ENCODE measurements at regions not wholly inside any gene's neighbourhood (a gene's known extent, or its start where the extent isn't known, plus 50 kb on each side); places are given as distances from the start of the nearest gene placed in this dataset.
A peak's percentile ranks its signal among the peaks of the same experiment; 100 is the strongest.
"Not testable (repeated sequence)": the region's sequence is repeated elsewhere in the genome, so short reads cannot be mapped to it uniquely, and the experiment has no call there.

- not testable (repeated sequence) for H3K36me3 Mint-ChIP-seq (ENCODE audit: insufficient read depth); H3K9me3 Mint-ChIP-seq; DNase-seq; ATAC-seq; H3K27me3 Mint-ChIP-seq (ENCODE audit: low read depth); H3K4me1 Mint-ChIP-seq (ENCODE audit: low read depth); H3K4me3 Mint-ChIP-seq
Measured at GRCh38 chr16:33766869-33767765, 307.7 kb downstream of the TP53TG3F start.

GRCh38 chr16:33768710-33769109, 309.3 kb downstream of the TP53TG3F start:
- H3K4me1 Mint-ChIP-seq (ENCODE audit: low read depth); ATAC-seq; H3K4me3 Mint-ChIP-seq; DNase-seq; H3K27me3 Mint-ChIP-seq (ENCODE audit: low read depth); H3K9me3 Mint-ChIP-seq; H3K36me3 Mint-ChIP-seq (ENCODE audit: insufficient read depth): not testable (repeated sequence)

GRCh38 chr16:33769180-33769846, 309.9 kb downstream of the TP53TG3F start:
- H3K27me3 Mint-ChIP-seq (ENCODE audit: low read depth); ATAC-seq; H3K36me3 Mint-ChIP-seq (ENCODE audit: insufficient read depth); H3K4me3 Mint-ChIP-seq; H3K9me3 Mint-ChIP-seq; DNase-seq; H3K4me1 Mint-ChIP-seq (ENCODE audit: low read depth): not testable (repeated sequence)

GRCh38 chr16:33770478-33770877, 311.1 kb downstream of the TP53TG3F start:
- H3K4me3 Mint-ChIP-seq; H3K36me3 Mint-ChIP-seq (ENCODE audit: insufficient read depth); H3K27me3 Mint-ChIP-seq (ENCODE audit: low read depth); DNase-seq; H3K9me3 Mint-ChIP-seq; H3K4me1 Mint-ChIP-seq (ENCODE audit: low read depth); ATAC-seq: not testable (repeated sequence)

- not testable (repeated sequence) for H3K9me3 Mint-ChIP-seq; H3K36me3 Mint-ChIP-seq (ENCODE audit: insufficient read depth); H3K27me3 Mint-ChIP-seq (ENCODE audit: low read depth); DNase-seq; ATAC-seq; H3K4me3 Mint-ChIP-seq; H3K4me1 Mint-ChIP-seq (ENCODE audit: low read depth)
Measured at GRCh38 chr16:33771211-33771610, 311.8 kb downstream of the TP53TG3F start.

- H3K4me3 Mint-ChIP-seq; H3K27me3 Mint-ChIP-seq (ENCODE audit: low read depth); H3K9me3 Mint-ChIP-seq; DNase-seq; H3K36me3 Mint-ChIP-seq (ENCODE audit: insufficient read depth); ATAC-seq; H3K4me1 Mint-ChIP-seq (ENCODE audit: low read depth): not testable (repeated sequence)
Measured at GRCh38 chr16:33773966-33774365, 314.6 kb downstream of the TP53TG3F start.

GRCh38 chr16:33774724-33775123, 315.3 kb downstream of the TP53TG3F start:
- H3K36me3 Mint-ChIP-seq (ENCODE audit: insufficient read depth); H3K27me3 Mint-ChIP-seq (ENCODE audit: low read depth); ATAC-seq: not testable (repeated sequence)

GRCh38 chr16:33816328-33816944, 357.0 kb downstream of the TP53TG3F start:
- not testable (repeated sequence) for ATAC-seq; H3K4me1 Mint-ChIP-seq (ENCODE audit: low read depth); H3K36me3 Mint-ChIP-seq (ENCODE audit: insufficient read depth)

More at GRCh38 chr16:33774724-33775123, 315.3 kb downstream of the TP53TG3F start:
- H3K4me3 Mint-ChIP-seq; DNase-seq; H3K4me1 Mint-ChIP-seq (ENCODE audit: low read depth); H3K9me3 Mint-ChIP-seq: not testable (repeated sequence)

GRCh38 chr16:33824736-33825135, 365.3 kb downstream of the TP53TG3F start:
- not testable (repeated sequence) for H3K36me3 Mint-ChIP-seq (ENCODE audit: insufficient read depth); H3K27me3 Mint-ChIP-seq (ENCODE audit: low read depth); H3K4me3 Mint-ChIP-seq; DNase-seq; ATAC-seq; H3K9me3 Mint-ChIP-seq; H3K4me1 Mint-ChIP-seq (ENCODE audit: low read depth)

More at GRCh38 chr16:33816328-33816944, 357.0 kb downstream of the TP53TG3F start:
- H3K4me3 Mint-ChIP-seq; H3K27me3 Mint-ChIP-seq (ENCODE audit: low read depth); H3K9me3 Mint-ChIP-seq; DNase-seq: not testable (repeated sequence)

- not testable (repeated sequence) for H3K9me3 Mint-ChIP-seq; ATAC-seq; H3K27me3 Mint-ChIP-seq (ENCODE audit: low read depth); H3K36me3 Mint-ChIP-seq (ENCODE audit: insufficient read depth); H3K4me1 Mint-ChIP-seq (ENCODE audit: low read depth); H3K4me3 Mint-ChIP-seq; DNase-seq
Measured at GRCh38 chr16:33827522-33827921, 368.1 kb downstream of the TP53TG3F start.

- peak in 1 of 2 donors; percentile 25 for ATAC-seq
- H3K9me3 Mint-ChIP-seq; H3K4me1 Mint-ChIP-seq (ENCODE audit: low read depth); H3K4me3 Mint-ChIP-seq; DNase-seq; H3K27me3 Mint-ChIP-seq (ENCODE audit: low read depth); H3K36me3 Mint-ChIP-seq (ENCODE audit: insufficient read depth): not testable (repeated sequence)
Measured at GRCh38 chr16:33839157-33839556, 379.7 kb downstream of the TP53TG3F start.

GRCh38 chr16:33844533-33844932, 385.1 kb downstream of the TP53TG3F start:
- not testable (repeated sequence) for H3K36me3 Mint-ChIP-seq (ENCODE audit: insufficient read depth); DNase-seq; H3K27me3 Mint-ChIP-seq (ENCODE audit: low read depth); H3K9me3 Mint-ChIP-seq; ATAC-seq; H3K4me3 Mint-ChIP-seq; H3K4me1 Mint-ChIP-seq (ENCODE audit: low read depth)
